K562 (cell line): ENCODE measurements at regions not wholly inside any gene's neighbourhood (a gene's known extent, or its start where the extent isn't known, plus 50 kb on each side); places are given as distances from the start of the nearest gene placed in this dataset.

ENCODE experiments used
- ATAC-seq: fragments of 200-7000 bp; cut with Tn5 transposase; 3 replicates; pipeline ENCODE4 v1.9.1; 2020; ENCODE audit warnings: moderate library complexity
- BruUV-seq: library from RNA; stranded (reverse); fragments of 400-500 nt; replicated peaks from 2 replicates; lab custom pipeline; 2021; lab: Mats Ljungman, UMichigan
- CTCF ChIA-PET: fragments of 300-600 bp; formaldehyde crosslinking; extraction: SDS; loops from one replicate; lab custom pipeline; 2021; ENCODE audit warnings: low intra/inter-chr PET ratio; lab: Yijun Ruan, JAX
- POLR2A ChIA-PET: fragments of 300-600, 350-650 bp; sonication (Branson Sonifier 250); formaldehyde crosslinking; extraction: SDS; loops from one replicate; lab custom pipeline; 2021; ENCODE audit warnings: antibody characterized with exemption, inconsistent platforms; lab: Yijun Ruan, JAX
- DNase-seq, 4 experiments: peaks; one replicate each; pipeline versions ENCODE4 v3.0.0 to v3.0.0-alpha.2; 2011 to 2018; ENCODE audit warnings: low spot score in 3 of 4, mixed read lengths in 3 of 4; ENCODE audit errors: extremely low read depth in 1 of 4
- FAIRE-seq: peaks from 2 replicates; lab custom pipeline; 2011; peaks lifted over from hg19 to GRCh38; lab: Jason Lieb, UNC
- H2AFZ ChIP-seq: 2 replicates; pipeline ENCODE4 v1.6.0; 2011; ENCODE audit warnings: low read depth, low read length, control low read depth, inconsistent platforms
- H3K27ac ChIP-seq: fragments of 200-600 bp; 3 replicates; pipeline ENCODE4 v1.8.0; 2011; ENCODE audit warnings: low read depth, mild to moderate bottlenecking, control low read depth, inconsistent platforms, low read length, moderate library complexity, mixed read lengths; ENCODE audit errors: extremely low read depth
- H3K27me3 ChIP-seq, 2 experiments: fragments of 300-600 bp in 1 of 2; 2 replicates in 1 of 2; 3 replicates in 1 of 2; pipeline versions ENCODE4 v1.6.0 to v1.8.0; 2011; ENCODE audit warnings: inconsistent platforms in 2 of 2, low read length in 2 of 2, mild to moderate bottlenecking in 1 of 2, mixed read lengths in 1 of 2, moderate library complexity in 1 of 2; ENCODE audit not compliant: control insufficient read depth in 2 of 2, insufficient read depth in 2 of 2
- H3K36me3 ChIP-seq: fragments of 300-600 bp; 3 replicates; pipeline ENCODE4 v1.8.0; 2011; ENCODE audit warnings: mild to moderate bottlenecking, low read length, inconsistent platforms; ENCODE audit not compliant: control insufficient read depth, insufficient read depth
- H3K4me1 ChIP-seq, 2 experiments: fragments of 200-600 bp in 1 of 2; replicated peaks in 1 of 2; 2 replicates in 1 of 2; 3 replicates in 1 of 2; pipeline versions ENCODE4 v1.5.1 to v1.8.0; 2011; ENCODE audit warnings: inconsistent platforms in 2 of 2, low read length in 2 of 2, mild to moderate bottlenecking in 1 of 2, mixed read lengths in 1 of 2, moderate library complexity in 1 of 2; ENCODE audit not compliant: control insufficient read depth in 2 of 2, insufficient read depth in 2 of 2
- H3K4me2 ChIP-seq: 2 replicates; pipeline ENCODE4 v1.6.1; 2011; ENCODE audit warnings: low read length, control low read depth, inconsistent platforms, mixed read lengths; ENCODE audit not compliant: insufficient read depth
- H3K4me3 ChIP-seq: fragments of 200-600 bp; sonication (generic), shearing (Covaris generic); 2 replicates; pipeline ENCODE4 v1.5.1; 2016; ENCODE audit warnings: control low read depth, inconsistent platforms
- H3K79me2 ChIP-seq: fragments of 200-600 bp; 3 replicates; pipeline ENCODE4 v1.8.0; 2011; ENCODE audit warnings: low read length, inconsistent platforms; ENCODE audit not compliant: control insufficient read depth, insufficient read depth
- H3K9ac ChIP-seq, 2 experiments: 2 replicates each; pipeline versions ENCODE4 v1.6.0 to v1.6.1; 2011; ENCODE audit warnings: low read depth in 2 of 2, low read length in 2 of 2, control low read depth in 1 of 2, inconsistent platforms in 1 of 2, mild to moderate bottlenecking in 1 of 2, mixed read lengths in 1 of 2; ENCODE audit not compliant: insufficient read depth in 1 of 2
- H3K9me1 ChIP-seq: one replicate; pipeline ENCODE4 v1.6.0; 2011; ENCODE audit warnings: inconsistent platforms, mild to moderate bottlenecking, low read length, moderate library complexity; ENCODE audit not compliant: control insufficient read depth, insufficient read depth
- H3K9me3 ChIP-seq: replicated peaks from 2 replicates; pipeline ENCODE4 v1.5.1; 2011; ENCODE audit warnings: low read depth, low read length, inconsistent platforms; ENCODE audit not compliant: control insufficient read depth, insufficient read depth
- H4K20me1 ChIP-seq: replicated peaks from 2 replicates; pipeline ENCODE4 v1.6.1; 2011; ENCODE audit warnings: low read length, inconsistent platforms, mixed read lengths; ENCODE audit not compliant: control insufficient read depth, insufficient read depth
- DPF2 ChIP-seq: fragments of 450-650 bp; IDR thresholded peaks from 2 replicates; pipeline ENCODE4 v1.6.1; 2016
- FOXA1 ChIP-seq: fragments of 450-650 bp; IDR thresholded peaks from 2 replicates; pipeline ENCODE4 v1.6.1; 2016; ENCODE audit warnings: mild to moderate bottlenecking, borderline replicate concordance
- ZNF124 ChIP-seq: sonication (generic); formaldehyde crosslinking; IDR thresholded peaks from 2 replicates; pipeline ENCODE4 v1.8.1; 2022; ENCODE audit warnings: missing genetic modification reagents
- WGBS: fragments of 100-300 bp; shearing (Covaris generic); methylation state at CpG from one replicate; pipeline ENCODE4 v1.1.6; 2016; ENCODE audit warnings: low coverage, mixed read lengths; ENCODE audit not compliant: insufficient coverage; ENCODE audit errors: missing lambda C conversion rate; 5-methylcytosine and 5-hydroxymethylcytosine counted together
- in situ Hi-C: fragments of 300-500 bp; cut with MboI; formaldehyde crosslinking; loops from 4 replicates; pipeline ENCODE4 v1.15.0; 2018; ENCODE audit warnings: inconsistent platforms, mixed read lengths
- intact Hi-C: fragments of 100-400 bp; cut with micrococcal nuclease; formaldehyde crosslinking; loops from 2 replicates; pipeline ENCODE4 v1.14.2; 2022
- TF ChIP-seq, protein P1 (sequence below): fragments of 450-650 bp; conservative IDR thresholded peaks from 2 replicates; pipeline ENCODE4 v1.6.1; 2016; ENCODE audit warnings: missing genetic modification characterization, low read depth, mild to moderate bottlenecking, control low read depth, missing compliant biosample characterization
- TF ChIP-seq, protein P2 (sequence below): fragments of 250-450 bp; sonication (Bioruptor Pico); IDR thresholded peaks from 2 replicates; pipeline ENCODE4 v1.4.0; 2020
- TF ChIP-seq, protein P3 (sequence below): fragments of 450-650 bp; IDR thresholded peaks from 2 replicates; pipeline ENCODE4 v1.6.1; 2016

DNA sequence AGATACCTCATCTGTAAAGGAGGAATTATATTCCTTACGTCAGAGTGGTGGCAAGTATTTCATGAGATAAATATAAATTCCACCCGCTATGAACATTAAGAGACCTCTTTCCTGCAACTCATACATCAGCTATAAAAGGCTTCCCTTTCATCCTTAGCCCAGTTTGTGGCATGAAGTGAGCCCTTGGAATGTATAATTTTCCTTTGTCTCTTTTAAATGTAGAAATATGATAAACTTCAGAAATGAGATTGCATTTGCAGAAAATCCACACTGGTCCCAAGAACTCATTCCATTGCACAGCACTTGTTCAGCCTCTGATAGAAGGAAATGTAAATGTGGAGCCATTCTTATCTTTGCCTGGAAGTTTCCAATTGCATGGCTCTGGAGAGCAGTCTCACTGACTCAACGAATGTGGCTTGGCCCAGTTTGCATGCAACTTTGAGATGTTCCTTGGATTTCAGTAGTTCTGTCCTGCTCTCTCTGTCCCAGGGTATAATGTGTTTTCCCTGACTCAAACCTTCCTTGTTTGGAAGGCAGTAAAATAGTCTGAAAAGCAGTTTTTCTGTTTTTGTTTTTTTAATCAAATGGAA lies 746.4 kb downstream of the CDH11 start:
- WGBS, result 0% methylated on average over 3 of the region's 3 CpGs
- no peaks in the 10 kb centered on the region for H3K36me3 ChIP-seq
- no TSS peak for BruUV-seq
- no peak overlapping the region for H3K9ac ChIP-seq
- ChIA-PET CTCF (no interaction called here), POLR2A (no interaction called here)
- ATAC-seq (no peak), DNase-seq (no peak), FAIRE-seq (no peak)
- H3K9me3 ChIP-seq, result no peaks in the 10 kb centered on the region
- no peak overlapping the region for H3K4me2 ChIP-seq
- no peaks in the 10 kb centered on the region for H3K79me2 ChIP-seq
- H4K20me1 ChIP-seq, result no peaks in the 10 kb centered on the region
- in situ Hi-C loops (no loop called here), intact Hi-C loops (no loop called here)
- H3K27me3 ChIP-seq, result no peaks in the 10 kb centered on the region
- TF ChIP-seq, protein P1, sequence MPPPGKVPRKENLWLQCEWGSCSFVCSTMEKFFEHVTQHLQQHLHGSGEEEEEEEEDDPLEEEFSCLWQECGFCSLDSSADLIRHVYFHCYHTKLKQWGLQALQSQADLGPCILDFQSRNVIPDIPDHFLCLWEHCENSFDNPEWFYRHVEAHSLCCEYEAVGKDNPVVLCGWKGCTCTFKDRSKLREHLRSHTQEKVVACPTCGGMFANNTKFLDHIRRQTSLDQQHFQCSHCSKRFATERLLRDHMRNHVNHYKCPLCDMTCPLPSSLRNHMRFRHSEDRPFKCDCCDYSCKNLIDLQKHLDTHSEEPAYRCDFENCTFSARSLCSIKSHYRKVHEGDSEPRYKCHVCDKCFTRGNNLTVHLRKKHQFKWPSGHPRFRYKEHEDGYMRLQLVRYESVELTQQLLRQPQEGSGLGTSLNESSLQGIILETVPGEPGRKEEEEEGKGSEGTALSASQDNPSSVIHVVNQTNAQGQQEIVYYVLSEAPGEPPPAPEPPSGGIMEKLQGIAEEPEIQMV (tag), result no peak
- no peak for TF ChIP-seq ZNF124 (CRISPR knock-in tag)
- TF ChIP-seq, protein P2, sequence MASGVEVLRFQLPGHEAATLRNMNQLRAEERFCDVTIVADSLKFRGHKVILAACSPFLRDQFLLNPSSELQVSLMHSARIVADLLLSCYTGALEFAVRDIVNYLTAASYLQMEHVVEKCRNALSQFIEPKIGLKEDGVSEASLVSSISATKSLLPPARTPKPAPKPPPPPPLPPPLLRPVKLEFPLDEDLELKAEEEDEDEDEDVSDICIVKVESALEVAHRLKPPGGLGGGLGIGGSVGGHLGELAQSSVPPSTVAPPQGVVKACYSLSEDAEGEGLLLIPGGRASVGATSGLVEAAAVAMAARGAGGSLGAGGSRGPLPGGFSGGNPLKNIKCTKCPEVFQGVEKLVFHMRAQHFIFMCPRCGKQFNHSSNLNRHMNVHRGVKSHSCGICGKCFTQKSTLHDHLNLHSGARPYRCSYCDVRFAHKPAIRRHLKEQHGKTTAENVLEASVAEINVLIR, result no peak
- TF ChIP-seq, protein P3, sequence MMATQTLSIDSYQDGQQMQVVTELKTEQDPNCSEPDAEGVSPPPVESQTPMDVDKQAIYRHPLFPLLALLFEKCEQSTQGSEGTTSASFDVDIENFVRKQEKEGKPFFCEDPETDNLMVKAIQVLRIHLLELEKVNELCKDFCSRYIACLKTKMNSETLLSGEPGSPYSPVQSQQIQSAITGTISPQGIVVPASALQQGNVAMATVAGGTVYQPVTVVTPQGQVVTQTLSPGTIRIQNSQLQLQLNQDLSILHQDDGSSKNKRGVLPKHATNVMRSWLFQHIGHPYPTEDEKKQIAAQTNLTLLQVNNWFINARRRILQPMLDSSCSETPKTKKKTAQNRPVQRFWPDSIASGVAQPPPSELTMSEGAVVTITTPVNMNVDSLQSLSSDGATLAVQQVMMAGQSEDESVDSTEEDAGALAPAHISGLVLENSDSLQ, result no peak
- no peak for TF ChIP-seq DPF2
- TF ChIP-seq FOXA1, result no peak
- H3K27ac ChIP-seq, result no peak overlapping the region
- no peaks in the 10 kb centered on the region for H3K9me1 ChIP-seq
- no peak overlapping the region for H3K4me3 ChIP-seq
- H2AFZ ChIP-seq, result no peak overlapping the region
- no peaks in the 10 kb centered on the region for H3K4me1 ChIP-seq
